SK-N-SH treated with all-trans-retinoic acid at 6 μM for 48 hours (cell line): ENCODE measurements at regions not wholly inside any gene's neighbourhood (a gene's known extent, or its start where the extent isn't known, plus 50 kb on each side); places are given as distances from the start of the nearest gene placed in this dataset.

Source experiments
- ATAC-seq: fragments of 200-7000 bp; cut with Tn5 transposase; 3 replicates; pipeline ENCODE4 v1.9.1; 2020; ENCODE audit warnings: mild to moderate bottlenecking, moderate library complexity
- ARNTL ChIP-seq: fragments of 450-650 bp; formaldehyde crosslinking; IDR thresholded peaks from 2 replicates; pipeline ENCODE4 v1.5.0; 2020; ENCODE audit warnings: low read depth, mild to moderate bottlenecking, moderate library complexity, borderline replicate concordance
- BACH2 ChIP-seq: fragments of 250-450 bp; sonication (Bioruptor Pico); IDR thresholded peaks from 2 replicates; pipeline ENCODE4 v1.9.0; 2021; ENCODE audit warnings: mild to moderate bottlenecking, borderline replicate concordance
- CSDC2 ChIP-seq: fragments of 250-450 bp; sonication (Bioruptor Pico); IDR thresholded peaks from 2 replicates; pipeline ENCODE4 v1.5.0; 2020; ENCODE audit warnings: mild to moderate bottlenecking, moderate library complexity
- ESRRG ChIP-seq: fragments of 250-450 bp; sonication (Bioruptor Pico); IDR thresholded peaks from 2 replicates; pipeline ENCODE4 v1.6.1; 2021; ENCODE audit warnings: mild to moderate bottlenecking
- GLIS3 ChIP-seq: fragments of 250-450 bp; sonication (Bioruptor Pico); IDR thresholded peaks from 2 replicates; pipeline ENCODE4 v1.5.0; 2020; ENCODE audit warnings: mild to moderate bottlenecking, moderate library complexity
- ISL1 ChIP-seq: fragments of 250-450 bp; sonication (Bioruptor Pico); IDR thresholded peaks from 2 replicates; pipeline ENCODE4 v2.1.2; 2022; ENCODE audit warnings: mild to moderate bottlenecking, moderate library complexity
- OSR1 ChIP-seq: fragments of 250-450 bp; sonication (Bioruptor Pico); IDR thresholded peaks from 2 replicates; pipeline ENCODE4 v1.8.0; 2022; ENCODE audit warnings: moderate library complexity, mild to moderate bottlenecking, inconsistent platforms
- PATZ1 ChIP-seq: fragments of 250-450 bp; sonication (Bioruptor Pico); IDR thresholded peaks from 2 replicates; pipeline ENCODE4 v1.8.0; 2020; ENCODE audit warnings: mild to moderate bottlenecking, moderate library complexity, borderline replicate concordance
- PPARA ChIP-seq: fragments of 250-450 bp; sonication (Bioruptor Pico); IDR thresholded peaks from 2 replicates; pipeline ENCODE4 v1.5.0; 2020; ENCODE audit warnings: mild to moderate bottlenecking, borderline replicate concordance
- RARB ChIP-seq: fragments of 250-450 bp; sonication (Bioruptor Pico); IDR thresholded peaks from 2 replicates; pipeline ENCODE4 v1.8.0; 2021; ENCODE audit warnings: mild to moderate bottlenecking, moderate library complexity
- SNAI2 ChIP-seq: fragments of 250-450 bp; sonication (Bioruptor Pico); IDR thresholded peaks from 2 replicates; pipeline ENCODE4 v1.5.0; 2020; ENCODE audit warnings: mild to moderate bottlenecking, moderate library complexity
- TCF4 ChIP-seq: fragments of 250-450 bp; sonication (Bioruptor Pico); IDR thresholded peaks from 2 replicates; pipeline ENCODE4 v1.8.0; 2021; ENCODE audit warnings: mild to moderate bottlenecking, moderate library complexity, borderline replicate concordance
- TOX ChIP-seq: fragments of 250-450 bp; sonication (Bioruptor Pico); IDR thresholded peaks from 2 replicates; pipeline ENCODE4 v1.8.0; 2021; ENCODE audit warnings: mild to moderate bottlenecking, moderate library complexity, borderline replicate concordance
- TSHZ2 ChIP-seq: fragments of 250-450 bp; sonication (Bioruptor Pico); IDR thresholded peaks from 2 replicates; pipeline ENCODE4 v1.5.0; 2020; ENCODE audit warnings: mild to moderate bottlenecking, moderate library complexity
- ZC3H10 ChIP-seq: fragments of 250-450 bp; sonication (Bioruptor Pico); IDR thresholded peaks from 2 replicates; pipeline ENCODE4 v1.5.1; 2021; ENCODE audit warnings: mild to moderate bottlenecking, moderate library complexity
- ZFP3 ChIP-seq: fragments of 250-450 bp; sonication (Bioruptor Pico); IDR thresholded peaks from 2 replicates; pipeline ENCODE4 v1.5.0; 2020; ENCODE audit warnings: mild to moderate bottlenecking, moderate library complexity
- ZFP30 ChIP-seq: fragments of 450-650 bp; formaldehyde crosslinking; IDR thresholded peaks from 2 replicates; pipeline ENCODE4 v1.5.0; 2022; ENCODE audit warnings: mild to moderate bottlenecking, moderate library complexity
- ZNF565 ChIP-seq: fragments of 450-650 bp; formaldehyde crosslinking; conservative IDR thresholded peaks from 2 replicates; pipeline ENCODE4 v1.5.0; 2020; ENCODE audit warnings: low read depth, mild to moderate bottlenecking, moderate library complexity
- ZNF8 ChIP-seq: fragments of 450-650 bp; formaldehyde crosslinking; IDR thresholded peaks from 2 replicates; pipeline ENCODE4 v1.5.0; 2020; ENCODE audit warnings: mild to moderate bottlenecking, moderate library complexity
- TF ChIP-seq, protein P1 (sequence below): fragments of 250-450 bp; sonication (Bioruptor Pico); IDR thresholded peaks from 2 replicates; pipeline ENCODE4 v1.5.1; 2021; ENCODE audit warnings: mild to moderate bottlenecking, moderate library complexity
- TF ChIP-seq, protein P2 (sequence below): fragments of 250-450 bp; sonication (Bioruptor Pico); IDR thresholded peaks from 2 replicates; pipeline ENCODE4 v1.8.0; 2021; ENCODE audit warnings: low read depth, mild to moderate bottlenecking, moderate library complexity, borderline replicate concordance

- ATAC-seq, result no peak
- TF ChIP-seq ZFP3 (CRISPR knock-in tag) (no peak), GLIS3 (CRISPR knock-in tag) (no peak), PPARA (CRISPR knock-in tag) (no peak)
Measured at GRCh38 chrX:151814767-151815166, 80.2 kb downstream of the CNGA2 start.

DNA sequence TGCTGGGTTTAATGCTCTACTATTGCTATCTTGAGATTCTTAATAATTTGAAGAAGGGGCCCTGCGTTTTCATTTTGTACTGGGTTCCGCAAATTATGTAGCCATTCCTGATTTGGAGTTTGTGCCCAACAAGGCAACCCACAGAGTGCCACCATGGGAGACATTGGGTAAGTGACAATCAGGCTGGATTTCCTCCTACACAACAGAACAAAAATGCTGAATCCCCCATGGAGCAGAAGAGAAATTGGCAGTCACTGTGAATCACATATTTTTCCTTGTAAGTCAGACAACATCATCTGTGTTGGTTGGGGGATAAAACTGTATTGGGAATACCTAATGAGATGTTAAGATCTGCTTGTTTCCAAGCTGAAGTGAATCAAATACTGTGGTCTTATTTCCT, 80.9 kb downstream of the CNGA2 start:
- TF ChIP-seq TCF4 (CRISPR knock-in tag) (no peak), OSR1 (CRISPR knock-in tag) (no peak), CSDC2 (CRISPR knock-in tag) (no peak), ZFP30 (no peak)
- TF ChIP-seq, protein P1, sequence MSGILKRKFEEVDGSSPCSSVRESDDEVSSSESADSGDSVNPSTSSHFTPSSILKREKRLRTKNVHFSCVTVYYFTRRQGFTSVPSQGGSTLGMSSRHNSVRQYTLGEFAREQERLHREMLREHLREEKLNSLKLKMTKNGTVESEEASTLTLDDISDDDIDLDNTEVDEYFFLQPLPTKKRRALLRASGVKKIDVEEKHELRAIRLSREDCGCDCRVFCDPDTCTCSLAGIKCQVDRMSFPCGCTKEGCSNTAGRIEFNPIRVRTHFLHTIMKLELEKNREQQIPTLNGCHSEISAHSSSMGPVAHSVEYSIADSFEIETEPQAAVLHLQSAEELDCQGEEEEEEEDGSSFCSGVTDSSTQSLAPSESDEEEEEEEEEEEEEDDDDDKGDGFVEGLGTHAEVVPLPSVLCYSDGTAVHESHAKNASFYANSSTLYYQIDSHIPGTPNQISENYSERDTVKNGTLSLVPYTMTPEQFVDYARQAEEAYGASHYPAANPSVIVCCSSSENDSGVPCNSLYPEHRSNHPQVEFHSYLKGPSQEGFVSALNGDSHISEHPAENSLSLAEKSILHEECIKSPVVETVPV (CRISPR knock-in tag), result no peak
- TF ChIP-seq, protein P2, sequence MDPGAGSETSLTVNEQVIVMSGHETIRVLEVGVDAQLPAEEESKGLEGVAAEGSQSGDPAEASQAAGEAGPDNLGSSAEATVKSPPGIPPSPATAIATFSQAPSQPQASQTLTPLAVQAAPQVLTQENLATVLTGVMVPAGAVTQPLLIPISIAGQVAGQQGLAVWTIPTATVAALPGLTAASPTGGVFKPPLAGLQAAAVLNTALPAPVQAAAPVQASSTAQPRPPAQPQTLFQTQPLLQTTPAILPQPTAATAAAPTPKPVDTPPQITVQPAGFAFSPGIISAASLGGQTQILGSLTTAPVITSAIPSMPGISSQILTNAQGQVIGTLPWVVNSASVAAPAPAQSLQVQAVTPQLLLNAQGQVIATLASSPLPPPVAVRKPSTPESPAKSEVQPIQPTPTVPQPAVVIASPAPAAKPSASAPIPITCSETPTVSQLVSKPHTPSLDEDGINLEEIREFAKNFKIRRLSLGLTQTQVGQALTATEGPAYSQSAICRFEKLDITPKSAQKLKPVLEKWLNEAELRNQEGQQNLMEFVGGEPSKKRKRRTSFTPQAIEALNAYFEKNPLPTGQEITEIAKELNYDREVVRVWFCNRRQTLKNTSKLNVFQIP (CRISPR knock-in tag), result no peak
- no peak for ATAC-seq

GRCh38 chrX:151816934-151817333, 82.4 kb downstream of the CNGA2 start:
- no peak for TF ChIP-seq GLIS3 (CRISPR knock-in tag)
- TF ChIP-seq TSHZ2 (CRISPR knock-in tag), result no peak
- no peak for TF ChIP-seq RARB (CRISPR knock-in tag)
- TF ChIP-seq, protein P1 (CRISPR knock-in tag), result no peak
- TF ChIP-seq ZFP30, result no peak
- no peak for TF ChIP-seq CSDC2 (CRISPR knock-in tag)
- no peak for TF ChIP-seq OSR1 (CRISPR knock-in tag)
- no peak for TF ChIP-seq ZNF8 (CRISPR knock-in tag)
- no peak for TF ChIP-seq TOX (CRISPR knock-in tag)
- no peak for TF ChIP-seq SNAI2
- TF ChIP-seq BACH2 (CRISPR knock-in tag), result no peak
- no peak for TF ChIP-seq ZC3H10 (CRISPR knock-in tag)
- no peak for TF ChIP-seq ESRRG
- TF ChIP-seq ARNTL (CRISPR knock-in tag), result no peak
- no peak for TF ChIP-seq PATZ1
- ATAC-seq, result no peak

GRCh38 chrX:151818828-151819227, 84.3 kb downstream of the CNGA2 start:
- no peak for ATAC-seq
- TF ChIP-seq ZNF565 (CRISPR knock-in tag) (no peak), ISL1 (no peak), BACH2 (CRISPR knock-in tag) (no peak), TCF4 (CRISPR knock-in tag) (no peak), ZFP30 (no peak), CSDC2 (CRISPR knock-in tag) (no peak)
- TF ChIP-seq, all 23 proteins: peak for 0
